HCT116 (cell line): ENCODE measurements at regions not wholly inside any gene's neighbourhood (a gene's known extent, or its start where the extent isn't known, plus 50 kb on each side); places are given as distances from the start of the nearest gene placed in this dataset.

Source experiments
- ATAC-seq: fragments of 200-7000 bp; cut with Tn5 transposase; 2 replicates; pipeline ENCODE4 v1.9.1; 2020; ENCODE audit warnings: mild to moderate bottlenecking, moderate library complexity
- BruUV-seq: library from RNA; stranded (reverse); fragments of 400-500 nt; replicated peaks from 2 replicates; lab custom pipeline; 2021; lab: Mats Ljungman, UMichigan
- CTCF ChIA-PET: fragments of 300-600 bp; sonication (Branson Sonifier 250); formaldehyde crosslinking; loops from one replicate; lab custom pipeline; 2021; ENCODE audit warnings: antibody characterized with exemption; lab: Charles Lee
- POLR2A ChIA-PET: fragments of 300-600, 350-600 bp; sonication (Branson Sonifier 250); formaldehyde crosslinking; loops from one replicate; lab custom pipeline; 2021; ENCODE audit warnings: antibody characterized with exemption; lab: Charles Lee
- RAD21 ChIA-PET, 2 experiments: fragments of 300-600 bp; sonication (Branson Sonifier 250); formaldehyde crosslinking; loops; one replicate each; lab custom pipeline; 2023; ENCODE audit warnings: low total read pairs in 2 of 2; ENCODE audit not compliant: uncharacterized antibody in 2 of 2, unreplicated experiment in 2 of 2, low non-redundant PET in 1 of 2; lab: Charles Lee
- DNase-seq: peaks from one replicate; pipeline ENCODE4 v3.0.0-alpha.2; 2010; ENCODE audit warnings: low read depth, low spot score
- H2AFZ ChIP-seq: fragments of 200-600 bp; shearing (Covaris generic), sonication (generic); 2 replicates; pipeline ENCODE4 v1.6.1; 2017; ENCODE audit warnings: low read depth, mixed run types, mixed read lengths, antibody characterized with exemption, low read length; ENCODE audit not compliant: poor library complexity, severe bottlenecking
- H3K27ac ChIP-seq: 2 replicates; pipeline ENCODE4 v1.5.1; 2012; ENCODE audit warnings: low read depth, low read length
- H3K27me3 ChIP-seq: fragments of 200-600 bp; sonication (generic); 2 replicates; pipeline ENCODE4 v1.6.1; 2016; ENCODE audit warnings: mixed run types, low read length, mixed read lengths; ENCODE audit not compliant: insufficient read depth
- H3K36me3 ChIP-seq, 2 experiments: fragments of 200-500 bp in 1 of 2; fragments of 200-600 bp in 1 of 2; sonication (Bioruptor generic) in 1 of 2; sonication (generic) in 1 of 2; 2 replicates each; pipeline versions ENCODE4 v1.5.1 to v1.6.1; 2014 to 2016; ENCODE audit warnings: low read length in 2 of 2, inconsistent platforms in 1 of 2, mixed read lengths in 1 of 2, mixed run types in 1 of 2; ENCODE audit not compliant: insufficient read depth in 2 of 2, control insufficient read depth in 1 of 2
- H3K4me1 ChIP-seq, 2 experiments: fragments of 200-600 bp in 1 of 2; sonication (generic) in 1 of 2; 2 replicates each; pipeline versions ENCODE4 v1.5.1 to v1.6.1; 2012 to 2017; ENCODE audit warnings: low read length in 2 of 2, inconsistent platforms in 1 of 2, mild to moderate bottlenecking in 1 of 2, mixed read lengths in 1 of 2, mixed run types in 1 of 2, moderate library complexity in 1 of 2; ENCODE audit not compliant: insufficient read depth in 2 of 2, control insufficient read depth in 1 of 2
- H3K4me2 ChIP-seq: fragments of 200-600 bp; sonication (generic); 2 replicates; pipeline ENCODE4 v1.6.1; 2017; ENCODE audit warnings: mixed run types, low read length, mixed read lengths
- H3K4me3 ChIP-seq, 2 experiments: fragments of 200-600 bp in 1 of 2; sonication (generic) in 1 of 2; replicated peaks in 1 of 2; 2 replicates each; pipeline ENCODE4 v1.5.1; 2011 to 2016; ENCODE audit warnings: low read length in 2 of 2, control low read depth in 1 of 2, low read depth in 1 of 2, mild to moderate bottlenecking in 1 of 2, mixed read lengths in 1 of 2, mixed run types in 1 of 2
- H3K79me2 ChIP-seq: fragments of 200-600 bp; sonication (generic); 2 replicates; pipeline ENCODE4 v1.6.1; 2017; ENCODE audit warnings: mild to moderate bottlenecking, mixed run types, low read length, moderate library complexity, mixed read lengths; ENCODE audit not compliant: insufficient read depth
- H3K9ac ChIP-seq: fragments of 200-600 bp; sonication (generic); 2 replicates; pipeline ENCODE4 v1.6.1; 2016; ENCODE audit warnings: low read length, mixed read lengths
- H3K9me2 ChIP-seq: fragments of 200-600 bp; sonication (generic), shearing (Covaris generic); 2 replicates; pipeline ENCODE4 v1.6.1; 2017; ENCODE audit warnings: mixed run types, mild to moderate bottlenecking, moderate library complexity; ENCODE audit not compliant: insufficient read depth
- H3K9me3 ChIP-seq, 2 experiments: fragments of 200-500 bp in 1 of 2; fragments of 200-600 bp in 1 of 2; sonication (Bioruptor generic) in 1 of 2; sonication (generic) in 1 of 2; 2 replicates each; pipeline ENCODE4 v1.6.1; 2014 to 2017; ENCODE audit warnings: low read length in 2 of 2, mixed read lengths in 2 of 2, inconsistent platforms in 1 of 2, low read depth in 1 of 2, mild to moderate bottlenecking in 1 of 2, mixed run types in 1 of 2, moderate library complexity in 1 of 2; ENCODE audit not compliant: control insufficient read depth in 1 of 2, insufficient read depth in 1 of 2
- H4K20me1 ChIP-seq: fragments of 200-600 bp; sonication (generic), shearing (Covaris generic); 2 replicates; pipeline ENCODE4 v1.6.1; 2017; ENCODE audit warnings: mixed run types, mild to moderate bottlenecking, moderate library complexity; ENCODE audit not compliant: insufficient read depth
- CBX3 ChIP-seq: IDR thresholded peaks from 2 replicates; pipeline ENCODE4 v1.6.1; 2012; ENCODE audit warnings: low read depth
- CEBPB ChIP-seq: IDR thresholded peaks from 2 replicates; pipeline ENCODE4 v1.6.1; 2012; ENCODE audit warnings: low read depth
- SP1 ChIP-seq: IDR thresholded peaks from 2 replicates; pipeline ENCODE4 v1.6.1; 2012; ENCODE audit warnings: low read depth
- YY1 ChIP-seq: IDR thresholded peaks from 2 replicates; pipeline ENCODE4 v1.6.1; 2011; ENCODE audit warnings: low read length, low read depth, moderate library complexity, mild to moderate bottlenecking; ENCODE audit not compliant: insufficient replicate concordance; ENCODE audit errors: extremely low read depth
- ZBTB33 ChIP-seq: IDR thresholded peaks from 2 replicates; pipeline ENCODE4 v1.6.1; 2011; ENCODE audit warnings: mild to moderate bottlenecking, low read length, moderate library complexity; ENCODE audit not compliant: insufficient replicate concordance; ENCODE audit errors: extremely low read depth
- ZFX ChIP-seq: fragments of 450-650 bp; IDR thresholded peaks from 2 replicates; pipeline ENCODE4 v1.6.1; 2017
- ZNF274 ChIP-seq: fragments of 200-500 bp; sonication (Bioruptor generic); IDR thresholded peaks from 2 replicates; pipeline ENCODE4 v1.6.1; 2014; ENCODE audit warnings: mild to moderate bottlenecking, low read depth, low read length, inconsistent platforms
- intact Hi-C: fragments of 100-400 bp; cut with micrococcal nuclease; formaldehyde crosslinking; loops from 2 replicates; pipeline ENCODE4 v1.10.0; 2022
- TF ChIP-seq, protein P1 (sequence below): IDR thresholded peaks from 2 replicates; pipeline ENCODE4 v1.6.1; 2012; ENCODE audit warnings: low read depth

- CTCF ChIA-PET: no interaction called here
- Histone ChIP-seq H3K4me1 (no peaks in the 10 kb centered on the region), H4K20me1 (no peaks in the 10 kb centered on the region), H3K36me3 (no peaks in the 10 kb centered on the region), H3K9ac (no peak overlapping the region), H2AFZ (no peak overlapping the region), H3K4me2 (no peak overlapping the region), H3K27ac (no peak overlapping the region), H3K4me3 (no peak overlapping the region), H3K79me2 (no peaks in the 10 kb centered on the region), H3K9me3 (no peaks in the 10 kb centered on the region), H3K27me3 (no peaks in the 10 kb centered on the region), H3K9me2 (no peaks in the 10 kb centered on the region)
- ATAC-seq: no peak
- intact Hi-C loops: no loop called here
- POLR2A ChIA-PET: no interaction called here
- RAD21 ChIA-PET: no interaction called here
- BruUV-seq: no TSS peak
- no peak for TF ChIP-seq YY1
- TF ChIP-seq ZNF274: no peak
- TF ChIP-seq ZFX: no peak
- no peak for TF ChIP-seq ZBTB33
- TF ChIP-seq CEBPB: no peak
- no peak for DNase-seq
These were observed 1947.6 kb upstream of the CELF4 start for GRCh38 chr18:39513186-39513585.

DNA sequence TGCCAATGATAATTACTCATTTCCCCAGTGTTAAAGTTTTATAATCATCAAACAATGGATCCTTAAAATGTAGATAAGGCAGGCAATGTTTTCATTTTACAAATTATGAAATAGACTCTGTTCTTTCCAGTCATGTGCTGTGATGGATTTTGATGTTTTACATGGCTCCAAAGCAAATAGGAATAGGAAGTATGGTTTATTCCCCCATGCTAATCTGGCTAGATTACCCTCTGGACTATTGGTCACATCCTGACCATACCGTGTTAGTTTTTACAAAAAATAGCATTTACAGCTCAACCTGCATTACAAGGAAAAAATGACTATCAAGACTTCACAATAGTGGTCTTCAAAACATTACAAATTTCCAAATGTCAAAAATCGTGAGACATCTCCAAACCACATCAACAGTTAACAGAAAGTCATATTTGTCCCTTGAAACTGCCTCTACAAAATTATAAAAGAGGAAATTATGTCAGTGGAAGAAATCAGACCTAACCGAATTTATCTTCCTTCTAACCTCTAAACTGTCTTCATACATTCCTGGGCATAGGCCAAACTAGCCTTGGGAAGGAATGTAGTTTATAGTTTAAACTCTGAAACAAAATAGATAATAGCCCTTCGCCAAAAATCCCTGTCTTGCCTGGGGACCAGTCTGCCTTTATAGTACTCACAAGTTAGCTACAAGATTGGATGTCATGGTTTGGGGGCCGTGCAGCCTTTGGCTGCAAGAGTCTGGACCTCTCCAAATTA, 1941.2 kb upstream of the CELF4 start:
- no peaks in the 10 kb centered on the region for H3K27me3 ChIP-seq
- no peak overlapping the region for H2AFZ ChIP-seq
- DNase-seq (no peak), ATAC-seq (no peak)
- H3K27ac ChIP-seq: no peak overlapping the region
- no peak overlapping the region for H3K4me2 ChIP-seq
- ChIA-PET RAD21 (no interaction called here), CTCF (no interaction called here), POLR2A (no interaction called here)
- no peaks in the 10 kb centered on the region for H4K20me1 ChIP-seq
- no peaks in the 10 kb centered on the region for H3K79me2 ChIP-seq
- no peaks in the 10 kb centered on the region for H3K9me2 ChIP-seq
- no peaks in the 10 kb centered on the region for H3K36me3 ChIP-seq
- TF ChIP-seq ZNF274: no peak
- TF ChIP-seq, protein P1, sequence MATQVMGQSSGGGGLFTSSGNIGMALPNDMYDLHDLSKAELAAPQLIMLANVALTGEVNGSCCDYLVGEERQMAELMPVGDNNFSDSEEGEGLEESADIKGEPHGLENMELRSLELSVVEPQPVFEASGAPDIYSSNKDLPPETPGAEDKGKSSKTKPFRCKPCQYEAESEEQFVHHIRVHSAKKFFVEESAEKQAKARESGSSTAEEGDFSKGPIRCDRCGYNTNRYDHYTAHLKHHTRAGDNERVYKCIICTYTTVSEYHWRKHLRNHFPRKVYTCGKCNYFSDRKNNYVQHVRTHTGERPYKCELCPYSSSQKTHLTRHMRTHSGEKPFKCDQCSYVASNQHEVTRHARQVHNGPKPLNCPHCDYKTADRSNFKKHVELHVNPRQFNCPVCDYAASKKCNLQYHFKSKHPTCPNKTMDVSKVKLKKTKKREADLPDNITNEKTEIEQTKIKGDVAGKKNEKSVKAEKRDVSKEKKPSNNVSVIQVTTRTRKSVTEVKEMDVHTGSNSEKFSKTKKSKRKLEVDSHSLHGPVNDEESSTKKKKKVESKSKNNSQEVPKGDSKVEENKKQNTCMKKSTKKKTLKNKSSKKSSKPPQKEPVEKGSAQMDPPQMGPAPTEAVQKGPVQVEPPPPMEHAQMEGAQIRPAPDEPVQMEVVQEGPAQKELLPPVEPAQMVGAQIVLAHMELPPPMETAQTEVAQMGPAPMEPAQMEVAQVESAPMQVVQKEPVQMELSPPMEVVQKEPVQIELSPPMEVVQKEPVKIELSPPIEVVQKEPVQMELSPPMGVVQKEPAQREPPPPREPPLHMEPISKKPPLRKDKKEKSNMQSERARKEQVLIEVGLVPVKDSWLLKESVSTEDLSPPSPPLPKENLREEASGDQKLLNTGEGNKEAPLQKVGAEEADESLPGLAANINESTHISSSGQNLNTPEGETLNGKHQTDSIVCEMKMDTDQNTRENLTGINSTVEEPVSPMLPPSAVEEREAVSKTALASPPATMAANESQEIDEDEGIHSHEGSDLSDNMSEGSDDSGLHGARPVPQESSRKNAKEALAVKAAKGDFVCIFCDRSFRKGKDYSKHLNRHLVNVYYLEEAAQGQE: no peak
- TF ChIP-seq CEBPB: no peak
- no peak for TF ChIP-seq SP1
- no peak for TF ChIP-seq CBX3
- intact Hi-C loops: no loop called here
- H3K9me3 ChIP-seq: no peaks in the 10 kb centered on the region
- no TSS peak for BruUV-seq
- H3K4me1 ChIP-seq: no peaks in the 10 kb centered on the region
- H3K9ac ChIP-seq: no peak overlapping the region
- H3K4me3 ChIP-seq: no peak overlapping the region
